ENCODE measurements at regions not wholly inside any gene's neighbourhood (a gene's known extent, or its start where the extent isn't known, plus 50 kb on each side); places are given as distances from the start of the nearest gene placed in this dataset.
A peak's percentile ranks its signal among the peaks of the same experiment; 100 is the strongest.

GRCh38 chr1:59041646-59042277, 255.1 kb upstream of the FGGY start:
- TF ChIP-seq GABPA (IDR thresholded peaks at IDR 0.05; ENCODE audit: low read depth) (no peak), POLR2AphosphoS5 (IDR thresholded peaks at IDR 0.05; ENCODE audit: low read depth) (no peak), CTCF (IDR thresholded peaks at IDR 0.05; ENCODE audit: insufficient read depth, low read length) (no peak), SPI1 (IDR thresholded peaks at IDR 0.05; ENCODE audit: borderline replicate concordance, low read depth) (no peak), REST (IDR thresholded peaks at IDR 0.05; ENCODE audit: insufficient replicate concordance, low read depth) (no peak)
- Histone ChIP-seq H3K27me3 (ENCODE audit: insufficient read depth, poor library complexity, severe bottlenecking) (no peaks in the 10 kb centered on the region), H3K4me3 (replicated peaks; ENCODE audit: insufficient read depth, low read length) (no peak overlapping the region), H3K27ac (replicated peaks) (no peak overlapping the region)
- DNase-seq (ENCODE audit: low read depth in 1 of 2, low spot score in 1 of 2): no peak

GRCh38 chr1:59043796-59044195, 253.1 kb upstream of the FGGY start:
- peak in 1 of 2 experiments; percentile 51 for DNase-seq (ENCODE audit: low read depth in 1 of 2, low spot score in 1 of 2)
- Histone ChIP-seq H3K4me3 (replicated peaks; ENCODE audit: insufficient read depth, low read length) (no peak overlapping the region), H3K27ac (replicated peaks) (no peak overlapping the region), H3K27me3 (ENCODE audit: insufficient read depth, poor library complexity, severe bottlenecking) (no peaks in the 10 kb centered on the region)
- TF ChIP-seq GABPA (IDR thresholded peaks at IDR 0.05; ENCODE audit: low read depth) (no peak), REST (IDR thresholded peaks at IDR 0.05; ENCODE audit: insufficient replicate concordance, low read depth) (no peak), POLR2AphosphoS5 (IDR thresholded peaks at IDR 0.05; ENCODE audit: low read depth) (no peak), CTCF (IDR thresholded peaks at IDR 0.05; ENCODE audit: insufficient read depth, low read length) (no peak), SPI1 (IDR thresholded peaks at IDR 0.05; ENCODE audit: borderline replicate concordance, low read depth) (no peak)

- no peak for TF ChIP-seq SPI1 (IDR thresholded peaks at IDR 0.05; ENCODE audit: borderline replicate concordance, low read depth)
- TF ChIP-seq REST (IDR thresholded peaks at IDR 0.05; ENCODE audit: insufficient replicate concordance, low read depth): no peak
- no peak for TF ChIP-seq CTCF (IDR thresholded peaks at IDR 0.05; ENCODE audit: insufficient read depth, low read length)
- no peak for TF ChIP-seq POLR2AphosphoS5 (IDR thresholded peaks at IDR 0.05; ENCODE audit: low read depth)
- no peak for TF ChIP-seq GABPA (IDR thresholded peaks at IDR 0.05; ENCODE audit: low read depth)
- no peak for DNase-seq (ENCODE audit: low read depth in 1 of 2, low spot score in 1 of 2)
- Histone ChIP-seq H3K27me3 (ENCODE audit: insufficient read depth, poor library complexity, severe bottlenecking) (no peaks in the 10 kb centered on the region), H3K4me3 (replicated peaks; ENCODE audit: insufficient read depth, low read length) (no peak overlapping the region), H3K27ac (replicated peaks) (no peak overlapping the region)
These were observed 252.3 kb upstream of the FGGY start for GRCh38 chr1:59044535-59045121.

Data from HL-60 (cell line).